GM12892 (cell line): ENCODE measurements at regions not wholly inside any gene's neighbourhood (a gene's known extent, or its start where the extent isn't known, plus 50 kb on each side); places are given as distances from the start of the nearest gene placed in this dataset.

ENCODE experiments used
- POLR2A ChIP-seq: IDR thresholded peaks from 2 replicates; pipeline ENCODE4 v1.6.1; 2011; ENCODE audit warnings: low read depth, low read length, control low read depth
- POLR2AphosphoS5 ChIP-seq: IDR thresholded peaks from 2 replicates; pipeline ENCODE4 v1.6.1; 2011; ENCODE audit warnings: low read depth, low read length, control low read depth
- TAF1 ChIP-seq: IDR thresholded peaks from 2 replicates; pipeline ENCODE4 v1.6.1; 2011; ENCODE audit warnings: low read depth, mild to moderate bottlenecking, control low read depth, low read length, borderline replicate concordance

- TF ChIP-seq POLR2A (no peak), POLR2AphosphoS5 (no peak), TAF1 (no peak)
Observed at GRCh38 chr1:201673915-201674314, 135.0 kb downstream of the NAV1 start.
